Panc1 (cell line): ENCODE measurements at regions not wholly inside any gene's neighbourhood (a gene's known extent, or its start where the extent isn't known, plus 50 kb on each side); places are given as distances from the start of the nearest gene placed in this dataset.

ENCODE experiments used
- ATAC-seq: fragments of 200-7000 bp; cut with Tn5 transposase; 2 replicates; pipeline ENCODE4 v1.9.1; 2020; ENCODE audit warnings: mild to moderate bottlenecking, moderate library complexity
- BruUV-seq: library from RNA; stranded (reverse); fragments of 400-500 nt; replicated peaks from 2 replicates; lab custom pipeline; 2021; lab: Mats Ljungman, UMichigan
- CTCF ChIA-PET: fragments of 300-600 bp; sonication (Branson Sonifier 250); formaldehyde crosslinking; loops from one replicate; lab custom pipeline; 2022; ENCODE audit warnings: antibody characterized with exemption; lab: Charles Lee
- POLR2A ChIA-PET: fragments of 300-600 bp; sonication (Branson Sonifier 250); formaldehyde crosslinking; loops from one replicate; lab custom pipeline; 2022; ENCODE audit warnings: antibody characterized with exemption; lab: Charles Lee
- DNase-seq: peaks from one replicate; pipeline ENCODE4 v3.0.0-alpha.2; 2010; ENCODE audit warnings: low read depth, low spot score
- H3K27ac ChIP-seq: 2 replicates; pipeline ENCODE4 v1.5.1; 2011; ENCODE audit warnings: mild to moderate bottlenecking, low read length, inconsistent platforms
- H3K27me3 ChIP-seq: fragments of 200-500 bp; sonication (Bioruptor generic); 2 replicates; pipeline ENCODE4 v1.6.0; 2014; ENCODE audit warnings: low read length, inconsistent platforms; ENCODE audit not compliant: control insufficient read depth, insufficient read depth
- H3K36me3 ChIP-seq: fragments of 200-500 bp; sonication (Bioruptor generic); 2 replicates; pipeline ENCODE4 v1.5.1; 2014; ENCODE audit warnings: inconsistent platforms, mild to moderate bottlenecking, low read length, moderate library complexity; ENCODE audit not compliant: control insufficient read depth, insufficient read depth
- H3K4me1 ChIP-seq: 2 replicates; pipeline ENCODE4 v1.5.1; 2011; ENCODE audit warnings: inconsistent platforms, mild to moderate bottlenecking, low read length, moderate library complexity; ENCODE audit not compliant: control insufficient read depth, insufficient read depth
- H3K4me3 ChIP-seq, 2 experiments: 2 replicates each; pipeline ENCODE4 v1.5.1; 2011 to 2012; ENCODE audit warnings: low read depth in 2 of 2, low read length in 2 of 2, mild to moderate bottlenecking in 2 of 2, inconsistent platforms in 1 of 2, moderate library complexity in 1 of 2
- H3K9me3 ChIP-seq: fragments of 200-500 bp; sonication (Bioruptor generic); 2 replicates; pipeline ENCODE4 v1.5.1; 2014; ENCODE audit warnings: low read depth, mild to moderate bottlenecking, inconsistent platforms, low read length, moderate library complexity; ENCODE audit not compliant: control insufficient read depth, insufficient read depth
- POLR2AphosphoS5 ChIP-seq: IDR thresholded peaks from 2 replicates; pipeline ENCODE4 v1.6.1; 2012; ENCODE audit warnings: mild to moderate bottlenecking, low read depth, low read length, moderate library complexity
- REST ChIP-seq, 2 experiments: IDR thresholded peaks; 2 replicates each; pipeline ENCODE4 v1.6.1; 2011 to 2012; ENCODE audit warnings: low read depth in 2 of 2, control low read depth in 1 of 2, low read length in 1 of 2, mild to moderate bottlenecking in 1 of 2, moderate library complexity in 1 of 2; ENCODE audit not compliant: insufficient read depth in 1 of 2
- SIN3A ChIP-seq: IDR thresholded peaks from 2 replicates; pipeline ENCODE4 v1.6.1; 2012; ENCODE audit warnings: low read depth, mild to moderate bottlenecking, low read length, moderate library complexity, borderline replicate concordance; ENCODE audit not compliant: insufficient read depth
- TCF7L2 ChIP-seq: IDR thresholded peaks from 2 replicates; pipeline ENCODE4 v1.6.1; 2011; ENCODE audit warnings: mild to moderate bottlenecking, low read depth, low read length, inconsistent platforms
- in situ Hi-C: cut with HindIII; loops from 2 replicates; pipeline ENCODE4 v1.10.0; 2016; ENCODE audit warnings: low sequenced_read_pairs, low pct_unique_long_range_greater_than_20kb
- intact Hi-C: fragments of 100-400 bp; cut with micrococcal nuclease; formaldehyde crosslinking; loops from one replicate; pipeline ENCODE4 v1.10.0; 2022; ENCODE audit not compliant: unreplicated experiment
- TF ChIP-seq, protein P1 (sequence below): fragments of 450-650 bp; IDR thresholded peaks from 2 replicates; pipeline ENCODE4 v1.5.1; 2017; ENCODE audit warnings: mild to moderate bottlenecking

- ATAC-seq = no peak
- ChIA-PET CTCF (no interaction called here), POLR2A (interaction anchor here (0.6 kb wide), 1 partner anchor 702 kb away, joined by 8 read pairs; no protein-coding TSS in a partner anchor)
- DNase-seq = no peak
- H3K9me3 ChIP-seq = no peaks in the 10 kb centered on the region
- H3K4me1 ChIP-seq = no peaks in the 10 kb centered on the region
- no TSS peak for BruUV-seq
- H3K36me3 ChIP-seq = no peaks in the 10 kb centered on the region
- in situ Hi-C loops (no loop called here), intact Hi-C loops (no loop called here)
- H3K27me3 ChIP-seq = no peaks in the 10 kb centered on the region
- no peak overlapping the region for H3K4me3 ChIP-seq
- no peak overlapping the region for H3K27ac ChIP-seq
- no peak for TF ChIP-seq REST (IDR thresholded peaks at IDR 0.05; ENCODE audit: insufficient read depth in 1 of 2, low read depth in 2 of 2, low read length in 1 of 2)
- TF ChIP-seq, protein P1, sequence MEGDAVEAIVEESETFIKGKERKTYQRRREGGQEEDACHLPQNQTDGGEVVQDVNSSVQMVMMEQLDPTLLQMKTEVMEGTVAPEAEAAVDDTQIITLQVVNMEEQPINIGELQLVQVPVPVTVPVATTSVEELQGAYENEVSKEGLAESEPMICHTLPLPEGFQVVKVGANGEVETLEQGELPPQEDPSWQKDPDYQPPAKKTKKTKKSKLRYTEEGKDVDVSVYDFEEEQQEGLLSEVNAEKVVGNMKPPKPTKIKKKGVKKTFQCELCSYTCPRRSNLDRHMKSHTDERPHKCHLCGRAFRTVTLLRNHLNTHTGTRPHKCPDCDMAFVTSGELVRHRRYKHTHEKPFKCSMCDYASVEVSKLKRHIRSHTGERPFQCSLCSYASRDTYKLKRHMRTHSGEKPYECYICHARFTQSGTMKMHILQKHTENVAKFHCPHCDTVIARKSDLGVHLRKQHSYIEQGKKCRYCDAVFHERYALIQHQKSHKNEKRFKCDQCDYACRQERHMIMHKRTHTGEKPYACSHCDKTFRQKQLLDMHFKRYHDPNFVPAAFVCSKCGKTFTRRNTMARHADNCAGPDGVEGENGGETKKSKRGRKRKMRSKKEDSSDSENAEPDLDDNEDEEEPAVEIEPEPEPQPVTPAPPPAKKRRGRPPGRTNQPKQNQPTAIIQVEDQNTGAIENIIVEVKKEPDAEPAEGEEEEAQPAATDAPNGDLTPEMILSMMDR = no peak
- TF ChIP-seq TCF7L2 = no peak
- TF ChIP-seq SIN3A = no peak
- TF ChIP-seq POLR2AphosphoS5 = no peak
Observed at GRCh38 chr13:78370231-78370630, 233.1 kb downstream of the POU4F1 start.

- BruUV-seq = no TSS peak
- POLR2A ChIA-PET = no interaction called here
- Histone ChIP-seq H3K36me3 (no peaks in the 10 kb centered on the region), H3K27me3 (no peaks in the 10 kb centered on the region), H3K9me3 (no peaks in the 10 kb centered on the region), H3K4me1 (no peaks in the 10 kb centered on the region), H3K4me3 (no peak overlapping the region), H3K27ac (no peak overlapping the region)
- in situ Hi-C loops (no loop called here), intact Hi-C loops (no loop called here)
- CTCF ChIA-PET = no interaction called here
- TF ChIP-seq, protein P1 = no peak
- TF ChIP-seq TCF7L2 (no peak), SIN3A (no peak), POLR2AphosphoS5 (no peak), REST (IDR thresholded peaks at IDR 0.05; ENCODE audit: insufficient read depth in 1 of 2, low read depth in 2 of 2, low read length in 1 of 2) (no peak)
- DNase-seq (no peak), ATAC-seq (no peak)
Observed at GRCh38 chr13:78364711-78365110, 238.6 kb downstream of the POU4F1 start.
